IMR-90 (cell line): ENCODE measurements at regions not wholly inside any gene's neighbourhood (a gene's known extent, or its start where the extent isn't known, plus 50 kb on each side); places are given as distances from the start of the nearest gene placed in this dataset.
A peak's percentile ranks its signal among the peaks of the same experiment; 100 is the strongest.

Experiments
- ATAC-seq: fragments of 200-7000 bp; cut with Tn5 transposase; 2 replicates; pipeline ENCODE4 v1.9.1; 2020; ENCODE audit warnings: low read depth, mild to moderate bottlenecking, moderate library complexity
- BruUV-seq: library from RNA; stranded (reverse); fragments of 400-500 nt; replicated peaks from 2 replicates; lab custom pipeline; 2021; lab: Mats Ljungman, UMichigan
- CTCF ChIA-PET: fragments of 300-600 bp; formaldehyde crosslinking; extraction: SDS; loops from one replicate; lab custom pipeline; 2021; ENCODE audit warnings: antibody characterized with exemption; lab: Yijun Ruan, JAX
- POLR2A ChIA-PET: fragments of 300-600 bp; sonication (Branson Sonifier 250); formaldehyde crosslinking; loops from one replicate; lab custom pipeline; 2022; ENCODE audit warnings: antibody characterized with exemption; ENCODE audit not compliant: unreplicated experiment; lab: Charles Lee
- DNase-seq: peaks from one replicate; pipeline ENCODE4 v3.0.0; 2013
- H2AFZ ChIP-seq: replicated peaks from 2 replicates; pipeline ENCODE3; 2013; ENCODE audit warnings: low read length, mild to moderate bottlenecking; ENCODE audit not compliant: poor library complexity
- H2AK5ac ChIP-seq: 2 replicates; pipeline ENCODE4 v1.6.1; 2013; ENCODE audit warnings: low read depth, low read length, inconsistent platforms
- H2AK9ac ChIP-seq: replicated peaks from 2 replicates; pipeline ENCODE3; 2013; ENCODE audit warnings: mild to moderate bottlenecking, low read depth, low read length, moderate library complexity; ENCODE audit not compliant: poor library complexity
- H2BK120ac ChIP-seq: 2 replicates; pipeline ENCODE4 v1.6.1; 2013; ENCODE audit warnings: low read depth, low read length, inconsistent platforms
- H2BK15ac ChIP-seq: 3 replicates; pipeline ENCODE4 v1.6.1; 2013; ENCODE audit warnings: low read depth, low read length, inconsistent platforms
- H2BK20ac ChIP-seq: 2 replicates; pipeline ENCODE4 v1.6.1; 2013; ENCODE audit warnings: low read depth, mild to moderate bottlenecking, inconsistent platforms, low read length, moderate library complexity
- H2BK5ac ChIP-seq: 2 replicates; pipeline ENCODE4 v1.6.1; 2013; ENCODE audit warnings: mild to moderate bottlenecking, low read depth, low read length, inconsistent platforms; ENCODE audit not compliant: poor library complexity, severe bottlenecking
- H3K14ac ChIP-seq: replicated peaks from 2 replicates; pipeline ENCODE4 v1.6.1; 2013; ENCODE audit warnings: low read depth, low read length, inconsistent platforms
- H3K18ac ChIP-seq: 2 replicates; pipeline ENCODE4 v1.6.1; 2013; ENCODE audit warnings: low read depth, low read length, control low read depth
- H3K23ac ChIP-seq: 2 replicates; pipeline ENCODE4 v1.6.1; 2013; ENCODE audit warnings: low read depth, low read length, inconsistent platforms
- H3K27ac ChIP-seq: 2 replicates; pipeline ENCODE4 v1.5.1; 2013; ENCODE audit warnings: mild to moderate bottlenecking, control low read depth, low read length; ENCODE audit not compliant: insufficient read depth
- H3K27me3 ChIP-seq: 2 replicates; pipeline ENCODE4 v1.6.1; 2013; ENCODE audit warnings: low read length; ENCODE audit not compliant: control insufficient read depth, insufficient read depth
- H3K36me3 ChIP-seq: 2 replicates; pipeline ENCODE4 v1.6.1; 2013; ENCODE audit warnings: low read length, mixed read lengths; ENCODE audit not compliant: control insufficient read depth, insufficient read depth
- H3K4ac ChIP-seq: 2 replicates; pipeline ENCODE4 v1.6.1; 2013; ENCODE audit warnings: low read depth, low read length, inconsistent platforms
- H3K4me1 ChIP-seq: 2 replicates; pipeline ENCODE4 v1.6.1; 2013; ENCODE audit warnings: low read length, mixed read lengths; ENCODE audit not compliant: control insufficient read depth, insufficient read depth
- H3K4me2 ChIP-seq: 2 replicates; pipeline ENCODE4 v1.6.1; 2013; ENCODE audit warnings: low read depth, mild to moderate bottlenecking, control low read depth, low read length, moderate library complexity
- H3K4me3 ChIP-seq: 2 replicates; pipeline ENCODE4 v1.5.1; 2013; ENCODE audit warnings: low read depth, mild to moderate bottlenecking, control low read depth, low read length, moderate library complexity; ENCODE audit not compliant: insufficient read depth
- H3K56ac ChIP-seq: 2 replicates; pipeline ENCODE4 v1.6.1; 2013; ENCODE audit warnings: low read length, inconsistent platforms; ENCODE audit not compliant: insufficient read depth; ENCODE audit errors: extremely low read depth
- H3K79me1 ChIP-seq, 2 experiments: 2 replicates each; pipeline ENCODE4 v1.6.1; 2013; ENCODE audit warnings: low read length in 2 of 2, inconsistent platforms in 1 of 2, low read depth in 1 of 2
- H3K9ac ChIP-seq: 2 replicates; pipeline ENCODE4 v1.6.1; 2013; ENCODE audit warnings: low read depth, low read length, control low read depth
- H3K9me1 ChIP-seq: 2 replicates; pipeline ENCODE4 v1.6.1; 2013; ENCODE audit warnings: low read length, inconsistent platforms; ENCODE audit not compliant: insufficient read depth
- H3K9me3 ChIP-seq: 2 replicates; pipeline ENCODE4 v1.6.1; 2013; ENCODE audit warnings: low read length; ENCODE audit not compliant: control insufficient read depth, insufficient read depth
- H4K20me1 ChIP-seq: 2 replicates; pipeline ENCODE4 v1.6.1; 2013; ENCODE audit warnings: low read length, inconsistent platforms; ENCODE audit not compliant: insufficient read depth
- H4K5ac ChIP-seq: 2 replicates; pipeline ENCODE4 v1.6.1; 2013; ENCODE audit warnings: mild to moderate bottlenecking, low read depth, low read length, control low read depth
- H4K8ac ChIP-seq, 2 experiments: 2 replicates each; pipeline ENCODE4 v1.6.1; 2013; ENCODE audit warnings: low read depth in 2 of 2, low read length in 2 of 2, control low read depth in 1 of 2, inconsistent platforms in 1 of 2
- H4K91ac ChIP-seq: 2 replicates; pipeline ENCODE4 v1.6.1; 2013; ENCODE audit warnings: low read depth, low read length, inconsistent platforms; ENCODE audit not compliant: insufficient read depth
- BHLHE40 ChIP-seq: fragments of 150-350 bp; IDR thresholded peaks from 2 replicates; pipeline ENCODE4 v1.6.1; 2016; ENCODE audit warnings: mild to moderate bottlenecking, low read depth, low read length
- CEBPB ChIP-seq: IDR thresholded peaks from 2 replicates; pipeline ENCODE4 v1.6.1; 2012; ENCODE audit warnings: low read depth, low read length, improper control_type of control experiment
- FOS ChIP-seq: fragments of 150-350 bp; IDR thresholded peaks from 2 replicates; pipeline ENCODE4 v1.6.1; 2016; ENCODE audit warnings: low read depth, low read length
- MAFK ChIP-seq: IDR thresholded peaks from 2 replicates; pipeline ENCODE4 v1.6.1; 2012; ENCODE audit warnings: low read depth, low read length, improper control_type of control experiment
- POLR2A ChIP-seq: IDR thresholded peaks from 2 replicates; pipeline ENCODE4 v1.6.1; 2012; ENCODE audit warnings: mild to moderate bottlenecking, low read depth, low read length
- RAD21 ChIP-seq: IDR thresholded peaks from 2 replicates; pipeline ENCODE4 v1.6.1; 2012; ENCODE audit warnings: low read length, improper control_type of control experiment
- USF2 ChIP-seq: fragments of 150-350 bp; IDR thresholded peaks from 2 replicates; pipeline ENCODE4 v1.6.1; 2017; ENCODE audit warnings: mild to moderate bottlenecking, antibody characterized with exemption, low read length, low read depth
- WGBS, 2 experiments: methylation state at CpG; one replicate each; pipeline versions ENCODE4 v1.1.5 to v1.1.7; 2013; ENCODE audit warnings: missing lambda C conversion rate in 2 of 2; ENCODE audit not compliant: insufficient read length in 1 of 2; ENCODE audit errors: extremely low coverage in 2 of 2; 5-methylcytosine and 5-hydroxymethylcytosine counted together
- dilution Hi-C: fragments of 300-500 bp; cut with HindIII; formaldehyde crosslinking; loops from one replicate; pipeline ENCODE4 v1.14.3; 2018; ENCODE audit warnings: low sequenced_read_pairs; ENCODE audit not compliant: unreplicated experiment
- in situ Hi-C: fragments of 300-500 bp; cut with MboI; formaldehyde crosslinking; loops from 3 replicates; pipeline ENCODE4 v1.14.3; 2019; ENCODE audit warnings: low sequenced_read_pairs, inconsistent platforms, mixed read lengths
- intact Hi-C: fragments of 100-400 bp; cut with micrococcal nuclease; formaldehyde crosslinking; loops from 2 replicates; pipeline ENCODE4 v1.10.0; 2022

GRCh38 chr6:91565207-91565606, 978.3 kb upstream of the MAP3K7 start:
- WGBS, 2 experiments, result no CpG with 5 or more reads among the region's 3 CpGs
- no peak for ATAC-seq
- Histone ChIP-seq H3K23ac (no peak overlapping the region), H4K8ac (no peak overlapping the region), H2BK5ac (no peak overlapping the region), H4K91ac (no peak overlapping the region), H3K79me1 (no peaks in the 10 kb centered on the region), H3K27ac (no peak overlapping the region), H4K20me1 (no peaks in the 10 kb centered on the region), H2BK120ac (no peak overlapping the region), H3K4me2 (no peak overlapping the region), H3K9me3 (peaks cover 3% of the 10 kb centered on the region), H3K14ac (no peak overlapping the region), H3K4ac (no peak overlapping the region), H3K27me3 (no peaks in the 10 kb centered on the region), H3K36me3 (no peaks in the 10 kb centered on the region), H4K5ac (no peak overlapping the region), H2BK20ac (no peak overlapping the region), H3K9ac (no peak overlapping the region), H3K4me3 (no peak overlapping the region), H3K18ac (no peak overlapping the region), H2AK9ac (no peak overlapping the region), H2AFZ (no peak overlapping the region), H2AK5ac (no peak overlapping the region), H3K56ac (no peak overlapping the region), H3K9me1 (no peaks in the 10 kb centered on the region), H3K4me1 (peaks cover 6% of the 10 kb centered on the region), H2BK15ac (no peak overlapping the region)
- in situ Hi-C loops, result no loop called here
- BruUV-seq, result no TSS peak
- intact Hi-C loops, result loop anchor here (10.0 kb wide), 1 partner anchor 230 kb away; no protein-coding TSS in a partner anchor
- dilution Hi-C loops, result no loop called here
- CTCF ChIA-PET, result no interaction called here
- POLR2A ChIA-PET, result no interaction called here
- TF ChIP-seq BHLHE40 (no peak), POLR2A (no peak), CEBPB (no peak), RAD21 (no peak), FOS (no peak), USF2 (no peak), MAFK (peak; percentile 96)
- DNase-seq, result no peak
